GF-D8 (cell line): ENCODE measurements at regions not wholly inside any gene's neighbourhood (a gene's known extent, or its start where the extent isn't known, plus 50 kb on each side); places are given as distances from the start of the nearest gene placed in this dataset.

Experiments
- DNase-seq: peaks from one replicate; lab custom pipeline; 2025; lab: John Stamatoyannopoulos, UW

GRCh38 chr1:2865571-2866421, 64.3 kb upstream of the TTC34 start:
- no peak for DNase-seq

GRCh38 chr1:2866422-2867086, 65.1 kb upstream of the TTC34 start:
- no peak for DNase-seq

GRCh38 chr1:2867087-2867425, 65.6 kb upstream of the TTC34 start:
- no peak for DNase-seq

- no peak for DNase-seq
Measured at GRCh38 chr1:2867861-2868260, 66.4 kb upstream of the TTC34 start.

GRCh38 chr1:2868571-2869195, 67.2 kb upstream of the TTC34 start:
- DNase-seq, result no peak

GRCh38 chr1:2871246-2871815, 69.8 kb upstream of the TTC34 start:
- no peak for DNase-seq

- DNase-seq, result no peak
Measured at GRCh38 chr1:2874207-2874606, 72.7 kb upstream of the TTC34 start.

- no peak for DNase-seq
Measured at GRCh38 chr1:2874607-2875480, 73.4 kb upstream of the TTC34 start.

GRCh38 chr1:2875707-2876561, 74.4 kb upstream of the TTC34 start:
- no peak for DNase-seq

GRCh38 chr1:2876846-2877245, 75.4 kb upstream of the TTC34 start:
- no peak for DNase-seq

GRCh38 chr1:2877391-2877790, 75.9 kb upstream of the TTC34 start:
- no peak for DNase-seq

- no peak for DNase-seq
Measured at GRCh38 chr1:2878591-2878990, 77.1 kb upstream of the TTC34 start.

- no peak for DNase-seq
Measured at GRCh38 chr1:2879026-2879425, 77.5 kb upstream of the TTC34 start.

GRCh38 chr1:2879591-2879990, 78.1 kb upstream of the TTC34 start:
- no peak for DNase-seq

GRCh38 chr1:2880086-2880485, 78.6 kb upstream of the TTC34 start:
- no peak for DNase-seq

GRCh38 chr1:2880812-2881295, 79.4 kb upstream of the TTC34 start:
- no peak for DNase-seq

- no peak for DNase-seq
Measured at GRCh38 chr1:2881556-2881955, 80.1 kb upstream of the TTC34 start.

- DNase-seq, result no peak
Measured at GRCh38 chr1:2882966-2883696, 81.6 kb upstream of the TTC34 start.

- no peak for DNase-seq
Measured at GRCh38 chr1:2885001-2885400, 83.5 kb upstream of the TTC34 start.

GRCh38 chr1:2886631-2887030, 85.1 kb upstream of the TTC34 start:
- no peak for DNase-seq
